Suprapubic skin (tissue), 4 donors: ENCODE measurements at regions not wholly inside any gene's neighbourhood (a gene's known extent, or its start where the extent isn't known, plus 50 kb on each side); places are given as distances from the start of the nearest gene placed in this dataset.

Source experiments
- DNase-seq, 2 donors: peaks; one replicate each; pipeline ENCODE4 v3.0.0-alpha.2; 2019; ENCODE audit warnings: low spot score in 2 of 2
- H3K27ac ChIP-seq: fragments of 200-600 bp; sonication (generic); one replicate; pipeline ENCODE4 v1.5.1; 2019
- H3K27me3 ChIP-seq: fragments of 200-600 bp; sonication (generic); one replicate; pipeline ENCODE4 v1.5.1; 2019
- H3K36me3 ChIP-seq: fragments of 200-600 bp; sonication (generic); one replicate; pipeline ENCODE4 v1.5.1; 2019
- H3K4me1 ChIP-seq: fragments of 200-600 bp; sonication (generic); one replicate; pipeline ENCODE4 v1.5.1; 2019
- H3K4me3 ChIP-seq: fragments of 200-600 bp; sonication (generic); one replicate; pipeline ENCODE4 v1.5.1; 2019; ENCODE audit warnings: mild to moderate bottlenecking
- H3K9me3 ChIP-seq: fragments of 200-600 bp; sonication (generic); one replicate; pipeline ENCODE4 v1.5.1; 2019
- EP300 ChIP-seq: sonication (generic); formaldehyde crosslinking; IDR thresholded peaks from one replicate; pipeline ENCODE4 v1.6.1; 2017; ENCODE audit warnings: antibody characterized with exemption
- POLR2A ChIP-seq, 2 donors: fragments of 450-650 bp; IDR thresholded peaks; one replicate each; pipeline ENCODE4 v1.6.1; 2017; ENCODE audit warnings: antibody characterized with exemption in 2 of 2, mild to moderate bottlenecking in 2 of 2, moderate library complexity in 2 of 2
- POLR2AphosphoS5 ChIP-seq, 3 donors: sonication (generic); formaldehyde crosslinking; IDR thresholded peaks; one replicate each; pipeline ENCODE4 v1.6.1; 2017; ENCODE audit warnings: antibody characterized with exemption in 3 of 3
- WGBS: methylation state at CpG from one replicate; pipeline ENCODE4 v1.1.5; 2018; 5-methylcytosine and 5-hydroxymethylcytosine counted together
- TF ChIP-seq, protein P1 (sequence below), 2 donors: fragments of 200-600 bp in 1 of 2; fragments of 450-650 bp in 1 of 2; sonication (generic) in 1 of 2; IDR thresholded peaks; one replicate each; pipeline ENCODE4 v1.5.1; 2016 to 2019; ENCODE audit warnings: antibody characterized with exemption in 2 of 2, mild to moderate bottlenecking in 1 of 2, moderate library complexity in 1 of 2

- peaks cover 11% of the 10 kb centered on the region for H3K4me1 ChIP-seq
- TF ChIP-seq POLR2AphosphoS5 (IDR thresholded peaks at IDR 0.05) = no peak
- no peak for TF ChIP-seq POLR2A (IDR thresholded peaks at IDR 0.05)
- TF ChIP-seq, protein P1, sequence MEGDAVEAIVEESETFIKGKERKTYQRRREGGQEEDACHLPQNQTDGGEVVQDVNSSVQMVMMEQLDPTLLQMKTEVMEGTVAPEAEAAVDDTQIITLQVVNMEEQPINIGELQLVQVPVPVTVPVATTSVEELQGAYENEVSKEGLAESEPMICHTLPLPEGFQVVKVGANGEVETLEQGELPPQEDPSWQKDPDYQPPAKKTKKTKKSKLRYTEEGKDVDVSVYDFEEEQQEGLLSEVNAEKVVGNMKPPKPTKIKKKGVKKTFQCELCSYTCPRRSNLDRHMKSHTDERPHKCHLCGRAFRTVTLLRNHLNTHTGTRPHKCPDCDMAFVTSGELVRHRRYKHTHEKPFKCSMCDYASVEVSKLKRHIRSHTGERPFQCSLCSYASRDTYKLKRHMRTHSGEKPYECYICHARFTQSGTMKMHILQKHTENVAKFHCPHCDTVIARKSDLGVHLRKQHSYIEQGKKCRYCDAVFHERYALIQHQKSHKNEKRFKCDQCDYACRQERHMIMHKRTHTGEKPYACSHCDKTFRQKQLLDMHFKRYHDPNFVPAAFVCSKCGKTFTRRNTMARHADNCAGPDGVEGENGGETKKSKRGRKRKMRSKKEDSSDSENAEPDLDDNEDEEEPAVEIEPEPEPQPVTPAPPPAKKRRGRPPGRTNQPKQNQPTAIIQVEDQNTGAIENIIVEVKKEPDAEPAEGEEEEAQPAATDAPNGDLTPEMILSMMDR (IDR thresholded peaks at IDR 0.05) = no peak
- TF ChIP-seq EP300 = no peak
- no peaks in the 10 kb centered on the region for H3K27me3 ChIP-seq
- no peak for DNase-seq
- H3K36me3 ChIP-seq = no peaks in the 10 kb centered on the region
- no peak overlapping the region for H3K27ac ChIP-seq
- 95% methylated on average over 4 of the region's 4 CpGs for WGBS
- no peak overlapping the region for H3K4me3 ChIP-seq
- no peaks in the 10 kb centered on the region for H3K9me3 ChIP-seq
These were observed 118.3 kb upstream of the NAV2 start for GRCh38 chr11:19594326-19594725.

DNA sequence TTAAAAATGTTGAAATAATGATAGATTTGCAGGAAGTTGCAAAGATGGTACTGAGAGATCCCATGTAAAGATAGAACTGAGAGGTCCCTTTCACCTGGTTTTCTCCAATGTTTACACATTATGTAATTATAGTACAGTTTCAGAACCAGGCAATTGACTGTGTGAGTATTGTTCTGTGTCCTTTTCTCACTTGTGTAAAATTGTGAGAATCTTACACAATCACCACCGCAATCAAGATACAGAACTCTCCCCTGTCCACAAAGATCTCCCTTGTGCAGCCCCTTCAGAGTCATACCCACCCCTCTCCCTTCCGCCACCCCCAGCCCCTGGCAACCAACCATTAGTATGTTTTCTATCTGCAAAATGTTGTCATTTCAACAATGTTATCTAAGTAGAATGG, 119.8 kb upstream of the NAV2 start:
- Histone ChIP-seq H3K27ac (no peak overlapping the region), H3K9me3 (no peaks in the 10 kb centered on the region), H3K36me3 (no peaks in the 10 kb centered on the region), H3K4me3 (no peak overlapping the region), H3K27me3 (no peaks in the 10 kb centered on the region), H3K4me1 (peaks cover 11% of the 10 kb centered on the region)
- WGBS = 87% methylated on average over 2 of the region's 2 CpGs
- no peak for DNase-seq
- TF ChIP-seq POLR2AphosphoS5 (IDR thresholded peaks at IDR 0.05) = no peak
- TF ChIP-seq, protein P1 (IDR thresholded peaks at IDR 0.05) = no peak

GRCh38 chr11:19589567-19590260, 122.9 kb upstream of the NAV2 start:
- 83% methylated on average over 10 of the region's 10 CpGs for WGBS
- Histone ChIP-seq H3K4me1 (no peaks in the 10 kb centered on the region), H3K4me3 (no peak overlapping the region), H3K27ac (no peak overlapping the region), H3K36me3 (no peaks in the 10 kb centered on the region), H3K9me3 (no peaks in the 10 kb centered on the region), H3K27me3 (no peaks in the 10 kb centered on the region)
- TF ChIP-seq POLR2AphosphoS5 (IDR thresholded peaks at IDR 0.05) = no peak
- TF ChIP-seq, protein P1 (IDR thresholded peaks at IDR 0.05) = no peak
- no peak for TF ChIP-seq POLR2A (IDR thresholded peaks at IDR 0.05)
- TF ChIP-seq EP300 = no peak
- no peak for DNase-seq

DNA sequence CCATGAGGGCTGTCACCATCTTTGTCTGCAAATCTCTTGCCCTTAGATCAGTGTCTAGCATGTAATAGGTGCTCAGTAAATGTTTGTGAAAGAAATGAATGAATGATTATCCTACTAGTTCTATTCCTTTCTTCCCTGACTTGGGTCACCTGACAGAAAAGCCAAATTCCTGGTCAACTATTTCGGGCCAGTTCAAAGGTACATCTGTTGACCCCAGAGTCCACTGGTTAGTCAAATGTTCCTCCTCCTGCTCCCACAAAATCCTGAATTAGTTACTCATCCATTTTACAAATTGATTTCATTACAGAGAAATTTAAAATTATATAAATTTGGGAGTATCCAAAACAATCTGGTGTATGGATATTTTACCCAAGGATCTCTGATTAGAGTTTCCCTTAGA, 124.7 kb upstream of the NAV2 start:
- WGBS = 97% methylated on average over 1 of the region's 1 CpG
- TF ChIP-seq, protein P1 (IDR thresholded peaks at IDR 0.05) = no peak
- no peak for TF ChIP-seq POLR2A (IDR thresholded peaks at IDR 0.05)
- Histone ChIP-seq H3K27me3 (no peaks in the 10 kb centered on the region), H3K36me3 (no peaks in the 10 kb centered on the region), H3K27ac (no peak overlapping the region), H3K4me1 (no peaks in the 10 kb centered on the region), H3K4me3 (no peak overlapping the region), H3K9me3 (no peaks in the 10 kb centered on the region)
- DNase-seq = no peak

DNA sequence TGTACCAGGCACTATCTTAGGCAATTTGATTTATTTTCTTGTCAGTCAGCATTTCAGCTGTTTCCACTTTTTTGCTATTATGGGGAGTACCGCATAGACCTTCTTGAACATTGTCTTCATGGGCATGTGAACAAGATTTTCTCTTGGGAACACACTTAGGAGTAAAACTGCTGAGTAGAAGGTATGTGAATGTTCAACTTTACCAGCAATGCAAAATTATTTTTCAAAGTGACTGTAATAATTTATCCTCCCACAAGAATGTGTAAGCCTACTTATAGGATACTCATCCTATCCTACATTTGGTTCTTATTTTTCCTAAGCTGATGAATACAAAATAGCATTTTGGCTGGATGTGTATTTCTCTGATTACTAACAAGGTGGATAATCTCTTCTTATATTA, 132.0 kb upstream of the NAV2 start:
- 90% methylated on average over 1 of the region's 1 CpG for WGBS
- Histone ChIP-seq H3K27me3 (no peaks in the 10 kb centered on the region), H3K36me3 (no peaks in the 10 kb centered on the region), H3K4me3 (no peak overlapping the region), H3K27ac (no peak overlapping the region), H3K9me3 (no peaks in the 10 kb centered on the region), H3K4me1 (peaks cover 22% of the 10 kb centered on the region)
- no peak for TF ChIP-seq POLR2AphosphoS5 (IDR thresholded peaks at IDR 0.05)
- DNase-seq = no peak

DNA sequence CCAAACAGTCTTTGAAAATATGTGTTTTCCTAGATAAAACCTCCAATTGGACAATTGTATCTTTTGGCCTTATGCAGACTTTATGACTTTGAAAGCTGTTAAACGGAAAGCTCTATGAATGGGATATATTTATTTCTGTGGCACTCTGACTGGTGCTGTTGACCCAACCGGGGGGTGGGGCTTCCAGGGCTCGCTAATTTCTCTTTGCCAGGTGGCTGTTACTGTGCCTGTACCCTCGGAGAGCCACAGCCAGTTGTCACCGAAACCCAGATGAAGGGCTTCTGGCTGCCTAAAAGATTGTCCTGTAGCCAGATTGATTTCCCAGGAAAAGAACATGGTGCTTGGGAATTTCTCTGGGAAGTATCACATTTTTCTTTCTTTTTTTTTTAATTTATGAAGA, 132.7 kb upstream of the NAV2 start:
- Histone ChIP-seq H3K36me3 (no peaks in the 10 kb centered on the region), H3K27me3 (no peaks in the 10 kb centered on the region), H3K4me3 (no peak overlapping the region), H3K9me3 (no peaks in the 10 kb centered on the region), H3K27ac (no peak overlapping the region), H3K4me1 (peaks cover 22% of the 10 kb centered on the region)
- DNase-seq = no peak
- TF ChIP-seq POLR2A (IDR thresholded peaks at IDR 0.05) (no peak), EP300 (no peak), POLR2AphosphoS5 (IDR thresholded peaks at IDR 0.05) (no peak)
- TF ChIP-seq, protein P1 (IDR thresholded peaks at IDR 0.05) = no peak
- 93% methylated on average over 5 of the region's 5 CpGs for WGBS
